Loucy (cell line): ENCODE measurements at regions not wholly inside any gene's neighbourhood (a gene's known extent, or its start where the extent isn't known, plus 50 kb on each side); places are given as distances from the start of the nearest gene placed in this dataset.

Source experiments
- H2AFZ ChIP-seq: fragments of 200-600 bp; sonication (generic); 2 replicates; pipeline ENCODE4 v1.6.0; 2016; ENCODE audit warnings: antibody characterized with exemption, mild to moderate bottlenecking, low read length, moderate library complexity
- H3F3A ChIP-seq: fragments of 200-600 bp; 2 replicates; pipeline ENCODE4 v1.6.0; 2016; ENCODE audit warnings: antibody characterized with exemption, low read depth, mild to moderate bottlenecking
- H3K27me3 ChIP-seq: fragments of 200-600 bp; sonication (generic); 2 replicates; pipeline ENCODE4 v1.6.1; 2014; ENCODE audit warnings: low read length, mild to moderate bottlenecking; ENCODE audit not compliant: insufficient read depth, poor library complexity, severe bottlenecking
- H3K36me3 ChIP-seq: fragments of 200-600 bp; sonication (generic); 2 replicates; pipeline ENCODE4 v1.6.1; 2016; ENCODE audit warnings: low read length; ENCODE audit not compliant: insufficient read depth
- H3K4me1 ChIP-seq: fragments of 200-600 bp; sonication (generic); 2 replicates; pipeline ENCODE4 v1.5.1; 2014; ENCODE audit warnings: low read length, mild to moderate bottlenecking; ENCODE audit not compliant: insufficient read depth, poor library complexity, severe bottlenecking
- H3K4me2 ChIP-seq: fragments of 200-600 bp; sonication (generic); 2 replicates; pipeline ENCODE4 v1.6.0; 2014; ENCODE audit warnings: antibody characterized with exemption, low read length, low read depth, mild to moderate bottlenecking; ENCODE audit not compliant: poor library complexity, severe bottlenecking
- H3K4me3 ChIP-seq: fragments of 200-600 bp; sonication (generic); 2 replicates; pipeline ENCODE4 v1.5.1; 2014; ENCODE audit warnings: low read length, mild to moderate bottlenecking, mixed read lengths; ENCODE audit not compliant: poor library complexity, severe bottlenecking
- H3K79me2 ChIP-seq: fragments of 200-600 bp; sonication (generic); 2 replicates; pipeline ENCODE4 v1.6.1; 2014; ENCODE audit warnings: low read length; ENCODE audit not compliant: insufficient read depth
- H3K9ac ChIP-seq: fragments of 200-600 bp; sonication (generic); 2 replicates; pipeline ENCODE4 v1.6.0; 2014; ENCODE audit warnings: mild to moderate bottlenecking, low read depth, low read length, moderate library complexity; ENCODE audit not compliant: poor library complexity, severe bottlenecking
- H3K9me2 ChIP-seq: fragments of 200-600 bp; sonication (generic); replicated peaks from 2 replicates; pipeline ENCODE4 v1.6.1; 2016; ENCODE audit warnings: low read depth, low read length, mixed read lengths
- H3K9me3 ChIP-seq: fragments of 200-600 bp; sonication (generic); 2 replicates; pipeline ENCODE4 v1.6.1; 2014; ENCODE audit warnings: mild to moderate bottlenecking, antibody characterized with exemption, low read length, low read depth; ENCODE audit not compliant: insufficient read depth
- H4K20me1 ChIP-seq: fragments of 200-600 bp; sonication (generic); 2 replicates; pipeline ENCODE4 v1.6.0; 2014; ENCODE audit warnings: antibody characterized with exemption, low read length, mild to moderate bottlenecking; ENCODE audit not compliant: insufficient read depth, poor library complexity, severe bottlenecking
- CTCF ChIP-seq: fragments of 200-600 bp; sonication (generic); conservative IDR thresholded peaks from 2 replicates; pipeline ENCODE4 v1.5.1; 2014; ENCODE audit warnings: mild to moderate bottlenecking, antibody characterized with exemption, low read length
- EZH2phosphoT487 ChIP-seq: fragments of 200-600 bp; IDR thresholded peaks from 2 replicates; pipeline ENCODE4 v1.6.1; 2018; ENCODE audit warnings: antibody characterized with exemption, mild to moderate bottlenecking, moderate library complexity, borderline replicate concordance

- Histone ChIP-seq H3K4me3 (no peak overlapping the region), H3K9me2 (no peaks in the 10 kb centered on the region), H3K9me3 (no peaks in the 10 kb centered on the region), H3F3A (no peaks in the 10 kb centered on the region), H3K27me3 (no peaks in the 10 kb centered on the region), H3K79me2 (no peaks in the 10 kb centered on the region), H3K4me2 (no peak overlapping the region), H3K36me3 (no peaks in the 10 kb centered on the region), H2AFZ (no peak overlapping the region), H3K4me1 (no peaks in the 10 kb centered on the region), H3K9ac (no peak overlapping the region), H4K20me1 (no peaks in the 10 kb centered on the region)
- TF ChIP-seq EZH2phosphoT487 (no peak), CTCF (no peak)
Observed at GRCh38 chr6:74061201-74061600, 365.2 kb downstream of the CD109 start.

- H3K4me1 ChIP-seq, result no peaks in the 10 kb centered on the region
- no peak overlapping the region for H2AFZ ChIP-seq
- H4K20me1 ChIP-seq, result no peaks in the 10 kb centered on the region
- no peak overlapping the region for H3K9ac ChIP-seq
- no peaks in the 10 kb centered on the region for H3F3A ChIP-seq
- H3K4me3 ChIP-seq, result no peak overlapping the region
- H3K27me3 ChIP-seq, result no peaks in the 10 kb centered on the region
- TF ChIP-seq EZH2phosphoT487, result no peak
- no peak for TF ChIP-seq CTCF
- no peaks in the 10 kb centered on the region for H3K36me3 ChIP-seq
- H3K4me2 ChIP-seq, result no peak overlapping the region
- no peaks in the 10 kb centered on the region for H3K79me2 ChIP-seq
- no peaks in the 10 kb centered on the region for H3K9me2 ChIP-seq
- no peaks in the 10 kb centered on the region for H3K9me3 ChIP-seq
Observed at GRCh38 chr6:74060354-74060753, 364.4 kb downstream of the CD109 start.

DNA sequence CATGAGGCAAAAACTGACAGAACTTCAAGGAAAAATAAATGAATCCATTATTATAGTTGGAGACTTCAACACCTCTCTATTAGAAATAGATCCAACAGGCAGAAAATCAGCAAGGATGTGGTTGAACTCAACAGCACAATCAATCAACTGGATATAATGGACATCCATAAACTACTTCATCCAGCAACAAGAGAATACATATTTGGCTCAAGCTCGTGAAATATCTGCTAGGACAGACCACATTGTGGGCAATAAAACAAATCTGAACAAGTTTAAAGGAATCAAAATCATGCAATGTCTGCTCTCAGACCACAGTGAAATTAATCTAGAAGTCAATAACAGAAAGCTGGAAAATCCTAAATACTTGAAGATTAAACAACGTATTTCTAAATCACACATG, 362.6 kb downstream of the CD109 start:
- H3K27me3 ChIP-seq, result no peaks in the 10 kb centered on the region
- no peaks in the 10 kb centered on the region for H3F3A ChIP-seq
- no peaks in the 10 kb centered on the region for H3K79me2 ChIP-seq
- H2AFZ ChIP-seq, result no peak overlapping the region
- TF ChIP-seq EZH2phosphoT487 (no peak), CTCF (no peak)
- H4K20me1 ChIP-seq, result no peaks in the 10 kb centered on the region
- H3K4me2 ChIP-seq, result no peak overlapping the region
- H3K9me3 ChIP-seq, result no peaks in the 10 kb centered on the region
- H3K9ac ChIP-seq, result no peak overlapping the region
- H3K4me1 ChIP-seq, result no peaks in the 10 kb centered on the region
- H3K36me3 ChIP-seq, result no peaks in the 10 kb centered on the region
- no peak overlapping the region for H3K4me3 ChIP-seq
- H3K9me2 ChIP-seq, result no peaks in the 10 kb centered on the region
